ENCODE measurements at regions not wholly inside any gene's neighbourhood (a gene's known extent, or its start where the extent isn't known, plus 50 kb on each side); places are given as distances from the start of the nearest gene placed in this dataset.

DNA sequence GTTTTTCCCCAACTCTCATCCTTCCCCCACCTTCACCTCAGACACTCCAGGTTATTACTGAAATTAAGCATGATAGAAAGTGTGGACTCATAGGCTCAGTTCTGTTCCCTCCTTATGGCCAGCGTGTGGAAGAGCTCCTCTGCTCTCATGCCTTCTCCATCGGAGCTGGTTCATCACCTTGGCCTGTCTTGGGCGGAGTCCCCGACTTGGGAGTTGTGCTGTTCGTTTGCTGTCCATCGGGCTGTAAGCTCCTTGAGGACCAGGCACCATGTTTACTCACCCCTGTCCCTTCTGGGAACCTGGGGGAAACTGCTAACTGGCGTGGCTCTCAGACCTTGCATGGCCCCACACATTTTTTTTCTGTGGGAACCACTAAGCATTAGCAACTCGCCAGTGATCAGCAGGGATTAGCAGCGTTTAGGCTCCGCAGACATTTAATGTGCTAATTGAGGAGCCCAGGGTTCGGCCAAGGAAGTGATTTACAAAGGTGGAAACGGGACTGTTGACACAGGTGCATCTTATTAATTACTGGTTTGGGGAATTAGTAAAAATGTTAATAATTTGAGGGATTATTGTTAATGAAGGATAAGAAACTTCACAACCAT, 123.8 kb downstream of the TM9SF2 start:
- TF ChIP-seq, protein P1, sequence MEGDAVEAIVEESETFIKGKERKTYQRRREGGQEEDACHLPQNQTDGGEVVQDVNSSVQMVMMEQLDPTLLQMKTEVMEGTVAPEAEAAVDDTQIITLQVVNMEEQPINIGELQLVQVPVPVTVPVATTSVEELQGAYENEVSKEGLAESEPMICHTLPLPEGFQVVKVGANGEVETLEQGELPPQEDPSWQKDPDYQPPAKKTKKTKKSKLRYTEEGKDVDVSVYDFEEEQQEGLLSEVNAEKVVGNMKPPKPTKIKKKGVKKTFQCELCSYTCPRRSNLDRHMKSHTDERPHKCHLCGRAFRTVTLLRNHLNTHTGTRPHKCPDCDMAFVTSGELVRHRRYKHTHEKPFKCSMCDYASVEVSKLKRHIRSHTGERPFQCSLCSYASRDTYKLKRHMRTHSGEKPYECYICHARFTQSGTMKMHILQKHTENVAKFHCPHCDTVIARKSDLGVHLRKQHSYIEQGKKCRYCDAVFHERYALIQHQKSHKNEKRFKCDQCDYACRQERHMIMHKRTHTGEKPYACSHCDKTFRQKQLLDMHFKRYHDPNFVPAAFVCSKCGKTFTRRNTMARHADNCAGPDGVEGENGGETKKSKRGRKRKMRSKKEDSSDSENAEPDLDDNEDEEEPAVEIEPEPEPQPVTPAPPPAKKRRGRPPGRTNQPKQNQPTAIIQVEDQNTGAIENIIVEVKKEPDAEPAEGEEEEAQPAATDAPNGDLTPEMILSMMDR (conservative IDR thresholded peaks at IDR 0.05): no peak
- no peak for TF ChIP-seq EZH2 (IDR thresholded peaks at IDR 0.05; ENCODE audit: low read depth)
